ENCODE measurements at regions not wholly inside any gene's neighbourhood (a gene's known extent, or its start where the extent isn't known, plus 50 kb on each side); places are given as distances from the start of the nearest gene placed in this dataset.

DNA sequence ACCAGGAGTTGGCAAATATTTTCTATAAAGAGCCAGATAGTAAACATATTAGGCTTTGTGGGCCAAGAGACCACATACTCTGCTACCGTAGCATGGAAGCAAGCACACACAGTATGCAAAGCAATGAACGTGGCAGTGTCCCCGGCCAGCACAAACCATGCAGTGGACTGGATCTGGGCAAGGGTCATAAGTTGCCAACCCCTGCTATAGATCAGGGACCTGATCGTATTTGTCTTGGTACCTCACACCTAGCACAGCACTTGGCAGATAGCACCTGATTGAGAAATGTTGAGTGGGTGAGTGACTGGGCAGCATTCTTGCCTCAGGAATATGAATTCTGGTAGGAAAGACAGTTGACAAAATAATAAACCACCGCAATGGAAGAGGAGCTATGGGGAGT, 331.9 kb downstream of the FGFR2 start:
- H3K4me3 ChIP-seq (ENCODE audit: control insufficient read depth, low read depth, low read length) = no peak overlapping the region
- no peak for DNase-seq (ENCODE audit: low read depth)
- TF ChIP-seq, protein P1, sequence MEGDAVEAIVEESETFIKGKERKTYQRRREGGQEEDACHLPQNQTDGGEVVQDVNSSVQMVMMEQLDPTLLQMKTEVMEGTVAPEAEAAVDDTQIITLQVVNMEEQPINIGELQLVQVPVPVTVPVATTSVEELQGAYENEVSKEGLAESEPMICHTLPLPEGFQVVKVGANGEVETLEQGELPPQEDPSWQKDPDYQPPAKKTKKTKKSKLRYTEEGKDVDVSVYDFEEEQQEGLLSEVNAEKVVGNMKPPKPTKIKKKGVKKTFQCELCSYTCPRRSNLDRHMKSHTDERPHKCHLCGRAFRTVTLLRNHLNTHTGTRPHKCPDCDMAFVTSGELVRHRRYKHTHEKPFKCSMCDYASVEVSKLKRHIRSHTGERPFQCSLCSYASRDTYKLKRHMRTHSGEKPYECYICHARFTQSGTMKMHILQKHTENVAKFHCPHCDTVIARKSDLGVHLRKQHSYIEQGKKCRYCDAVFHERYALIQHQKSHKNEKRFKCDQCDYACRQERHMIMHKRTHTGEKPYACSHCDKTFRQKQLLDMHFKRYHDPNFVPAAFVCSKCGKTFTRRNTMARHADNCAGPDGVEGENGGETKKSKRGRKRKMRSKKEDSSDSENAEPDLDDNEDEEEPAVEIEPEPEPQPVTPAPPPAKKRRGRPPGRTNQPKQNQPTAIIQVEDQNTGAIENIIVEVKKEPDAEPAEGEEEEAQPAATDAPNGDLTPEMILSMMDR (conservative IDR thresholded peaks at IDR 0.05; ENCODE audit: control insufficient read depth, insufficient read depth, low read depth, low read length) = no peak

DNA sequence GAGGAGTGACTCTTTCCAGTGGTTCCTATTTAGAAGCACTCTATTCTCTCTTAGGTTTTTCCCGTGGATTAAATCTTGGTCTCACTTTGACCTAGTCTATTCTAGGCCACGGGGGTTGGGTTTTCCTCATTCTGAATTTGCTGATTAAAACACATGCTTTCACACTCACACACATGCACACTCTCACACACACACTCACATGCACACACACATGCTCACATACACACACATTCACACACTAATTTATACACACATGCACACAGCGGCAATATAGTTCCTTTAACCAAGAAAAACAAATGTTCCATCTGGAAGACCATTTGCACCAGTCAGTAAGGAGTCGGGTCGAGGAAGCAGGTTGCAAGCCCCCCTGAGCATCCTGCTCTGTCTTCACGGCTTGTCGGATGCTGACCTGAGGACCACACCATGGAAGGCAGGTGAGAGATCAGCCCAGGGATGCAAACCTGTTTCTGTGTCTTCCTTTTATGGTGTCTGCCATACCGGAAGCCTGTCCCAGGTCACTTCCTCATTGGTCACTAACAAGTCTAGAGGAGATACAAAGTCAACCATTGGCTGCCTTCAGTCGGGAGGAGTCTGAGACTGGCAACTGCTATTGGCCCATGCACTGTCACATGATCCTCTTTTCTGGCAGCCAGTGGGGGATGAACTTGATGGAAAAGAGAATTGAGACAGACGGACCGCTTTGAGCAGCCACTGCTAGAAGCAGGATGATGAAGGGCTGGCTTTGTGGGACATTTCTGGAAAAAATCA, 330.8 kb downstream of the FGFR2 start:
- H3K4me3 ChIP-seq (ENCODE audit: control insufficient read depth, low read depth, low read length) = no peak overlapping the region
- TF ChIP-seq, protein P1 (conservative IDR thresholded peaks at IDR 0.05; ENCODE audit: control insufficient read depth, insufficient read depth, low read depth, low read length) = no peak
- no peak for DNase-seq (ENCODE audit: low read depth)

DNA sequence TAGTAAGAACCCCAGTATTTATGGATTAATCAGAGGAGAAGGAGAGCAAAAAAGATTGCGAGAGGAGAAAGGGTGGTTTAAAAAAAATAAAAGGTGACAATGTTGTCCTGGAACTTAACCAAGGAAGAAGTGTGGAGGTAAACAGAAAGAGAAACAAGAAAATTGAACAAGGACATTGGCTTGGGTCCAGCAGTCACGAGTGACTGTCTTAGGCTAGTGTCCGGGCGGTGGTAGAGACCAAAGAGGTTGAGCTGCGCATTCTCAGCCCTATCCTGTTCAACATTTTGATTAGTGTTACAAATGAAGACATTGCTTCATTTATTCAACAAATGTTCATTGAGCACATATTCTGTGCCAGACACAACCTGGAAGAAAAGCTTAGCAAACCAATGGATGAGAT, 329.9 kb downstream of the FGFR2 start:
- no peak overlapping the region for H3K4me3 ChIP-seq (ENCODE audit: control insufficient read depth, low read depth, low read length)
- DNase-seq (ENCODE audit: low read depth) = no peak
- TF ChIP-seq, protein P1 (conservative IDR thresholded peaks at IDR 0.05; ENCODE audit: control insufficient read depth, insufficient read depth, low read depth, low read length) = no peak

DNA sequence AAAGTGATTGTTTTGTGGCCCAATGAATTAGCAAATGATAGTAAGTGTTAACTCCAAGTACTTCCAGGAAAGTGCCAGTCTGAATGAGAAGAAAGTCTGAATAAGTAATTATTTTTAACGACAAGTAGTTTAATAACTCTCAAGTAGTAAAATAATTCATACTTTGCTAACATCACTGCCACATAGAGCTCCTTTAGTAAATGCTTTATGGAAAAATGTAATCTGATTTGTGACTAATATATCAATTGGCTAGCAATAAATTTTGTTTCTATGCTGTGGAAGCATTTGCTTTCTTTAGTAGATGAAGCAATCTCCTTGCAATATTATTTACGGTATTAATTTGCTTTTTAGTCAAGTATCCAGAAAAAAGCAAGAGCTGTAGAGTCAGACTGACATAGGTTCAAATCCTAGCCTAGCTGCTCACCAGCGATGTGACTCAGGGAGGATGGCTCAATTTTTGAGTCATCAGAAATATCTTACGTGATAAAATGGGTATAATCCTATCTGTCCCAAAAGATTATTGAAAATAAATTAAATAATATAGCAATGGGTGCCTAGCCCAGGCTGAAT, 329.3 kb downstream of the FGFR2 start:
- no peak overlapping the region for H3K4me3 ChIP-seq (ENCODE audit: control insufficient read depth, low read depth, low read length)
- TF ChIP-seq, protein P1 (conservative IDR thresholded peaks at IDR 0.05; ENCODE audit: control insufficient read depth, insufficient read depth, low read depth, low read length) = no peak
- DNase-seq (ENCODE audit: low read depth) = no peak

DNA sequence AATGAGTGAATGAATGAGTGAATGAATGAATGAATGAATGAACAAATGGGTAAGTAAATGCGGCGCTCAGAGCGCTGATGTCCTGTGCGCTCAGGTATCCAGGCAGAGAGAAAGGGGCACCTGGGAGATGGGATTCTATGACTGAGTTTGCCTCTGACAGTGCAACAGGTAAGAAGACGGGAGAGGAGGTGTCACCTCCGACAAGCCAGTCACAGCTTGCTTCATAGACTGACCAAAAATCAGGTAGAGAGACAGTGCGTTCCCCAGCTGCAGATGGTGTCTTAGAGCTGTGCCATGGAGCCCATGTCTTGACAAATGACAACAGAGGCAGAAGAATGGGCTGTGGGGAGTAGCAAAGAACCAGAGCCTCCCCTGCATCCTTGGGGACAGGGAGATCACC, 327.3 kb downstream of the FGFR2 start:
- TF ChIP-seq, protein P1 (conservative IDR thresholded peaks at IDR 0.05; ENCODE audit: control insufficient read depth, insufficient read depth, low read depth, low read length) = no peak
- no peak overlapping the region for H3K4me3 ChIP-seq (ENCODE audit: control insufficient read depth, low read depth, low read length)
- DNase-seq (ENCODE audit: low read depth) = no peak

DNA sequence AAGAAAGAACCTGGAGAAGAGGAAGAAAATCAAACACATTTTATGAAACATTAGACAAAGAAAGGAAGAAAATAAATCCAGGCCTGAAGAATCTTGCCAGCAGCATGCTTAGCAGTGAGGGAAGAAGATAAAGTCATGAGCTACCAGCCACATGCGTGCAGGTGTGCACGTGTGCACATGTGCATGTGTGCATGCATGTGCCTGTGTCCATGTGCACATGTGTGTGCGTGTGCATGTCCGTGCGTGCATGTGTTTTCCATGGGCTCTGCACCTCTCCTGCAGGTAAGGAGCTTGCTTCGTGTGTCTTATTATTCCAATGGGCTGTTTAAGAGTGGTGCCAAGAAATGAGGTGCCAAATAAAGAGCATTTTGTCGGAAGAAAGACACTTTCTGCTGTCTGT, 322.2 kb downstream of the FGFR2 start:
- DNase-seq (ENCODE audit: low read depth) = no peak
- TF ChIP-seq, protein P1 (conservative IDR thresholded peaks at IDR 0.05; ENCODE audit: control insufficient read depth, insufficient read depth, low read depth, low read length) = no peak
- no peak overlapping the region for H3K4me3 ChIP-seq (ENCODE audit: control insufficient read depth, low read depth, low read length)
